Upper lobe of left lung (tissue), 4 donors: ENCODE measurements at regions not wholly inside any gene's neighbourhood (a gene's known extent, or its start where the extent isn't known, plus 50 kb on each side); places are given as distances from the start of the nearest gene placed in this dataset.

Source experiments
- CTCF ChIP-seq, 6 experiments: fragments of 450-650 bp in 4 of 6; fragments of 200-600 bp in 2 of 6; sonication (generic) in 2 of 6; IDR thresholded peaks; one replicate each; pipeline ENCODE4 v1.5.1; 2016 to 2019; ENCODE audit warnings: antibody characterized with exemption in 6 of 6
- EP300 ChIP-seq, 4 donors: sonication (generic); formaldehyde crosslinking; IDR thresholded peaks; one replicate each; pipeline ENCODE4 v1.5.1; 2017; ENCODE audit warnings: antibody characterized with exemption in 4 of 4, control low read depth in 2 of 4
- POLR2A ChIP-seq, 4 donors: fragments of 450-650 bp; IDR thresholded peaks; one replicate each; pipeline ENCODE4 v1.5.1; 2016 to 2017; ENCODE audit warnings: antibody characterized with exemption in 4 of 4, mild to moderate bottlenecking in 2 of 4

- TF ChIP-seq EP300 (IDR thresholded peaks at IDR 0.05) (no peak), CTCF (IDR thresholded peaks at IDR 0.05) (no peak), POLR2A (IDR thresholded peaks at IDR 0.05) (no peak)
Measured at GRCh38 chr4:105057370-105058105, 89.1 kb upstream of the TET2 start.
